Endothelial cell of umbilical vein (primary cell): ENCODE measurements at regions not wholly inside any gene's neighbourhood (a gene's known extent, or its start where the extent isn't known, plus 50 kb on each side); places are given as distances from the start of the nearest gene placed in this dataset.

Experiments
- BruUV-seq: library from RNA; stranded (reverse); fragments of 400-500 nt; replicated peaks from 2 replicates; lab custom pipeline; 2021; lab: Mats Ljungman, UMichigan
- CTCF ChIA-PET: fragments of 300-600, 350-600 bp; sonication (Branson Sonifier 250); formaldehyde crosslinking; loops from one replicate; lab custom pipeline; 2021; ENCODE audit warnings: antibody characterized with exemption, inconsistent platforms; lab: Charles Lee
- POLR2A ChIA-PET: fragments of 300-600, 350-600 bp; sonication (Branson Sonifier 250); formaldehyde crosslinking; loops from one replicate; lab custom pipeline; 2021; ENCODE audit warnings: antibody characterized with exemption, inconsistent platforms; lab: Charles Lee
- DNase-seq: peaks from one replicate; pipeline ENCODE4 v3.0.0-alpha.2; 2011; ENCODE audit warnings: low read depth, low spot score
- FAIRE-seq: peaks from 2 replicates; lab custom pipeline; 2011; peaks lifted over from hg19 to GRCh38; lab: Jason Lieb, UNC
- H2AFZ ChIP-seq: 2 replicates; pipeline ENCODE4 v1.6.0; 2012; ENCODE audit warnings: low read depth, low read length, control low read depth, inconsistent platforms
- H3K27ac ChIP-seq: 2 replicates; pipeline ENCODE4 v1.5.1; 2011; ENCODE audit warnings: low read depth, mild to moderate bottlenecking, control low read depth, low read length, moderate library complexity; ENCODE audit not compliant: insufficient read depth
- H3K27me3 ChIP-seq, 2 experiments: 2 replicates each; pipeline versions ENCODE4 v1.6.0 to v1.6.1; 2011; ENCODE audit warnings: low read length in 2 of 2, mixed read lengths in 1 of 2; ENCODE audit not compliant: control insufficient read depth in 2 of 2, insufficient read depth in 2 of 2
- H3K36me3 ChIP-seq, 2 experiments: 2 replicates in 1 of 2; 3 replicates in 1 of 2; pipeline ENCODE4 v1.5.1; 2011; ENCODE audit warnings: low read length in 2 of 2, mild to moderate bottlenecking in 1 of 2, moderate library complexity in 1 of 2; ENCODE audit not compliant: control insufficient read depth in 2 of 2, insufficient read depth in 2 of 2; ENCODE audit errors: extremely low read depth in 1 of 2
- H3K4me1 ChIP-seq: 3 replicates; pipeline ENCODE4 v1.5.1; 2011; ENCODE audit warnings: mild to moderate bottlenecking, low read length; ENCODE audit not compliant: control insufficient read depth, insufficient read depth; ENCODE audit errors: extremely low read depth
- H3K4me2 ChIP-seq: 2 replicates; pipeline ENCODE4 v1.6.1; 2011; ENCODE audit warnings: low read length, control low read depth, mixed read lengths; ENCODE audit not compliant: insufficient read depth
- H3K4me3 ChIP-seq, 3 experiments: fragments of 200-600 bp in 1 of 3; sonication (generic), shearing (Covaris generic) in 1 of 3; replicated peaks in 1 of 3; 2 replicates each; pipeline ENCODE4 v1.5.1; 2011 to 2016; ENCODE audit warnings: control low read depth in 3 of 3, low read length in 3 of 3, mild to moderate bottlenecking in 2 of 3, inconsistent platforms in 1 of 3, low read depth in 1 of 3, moderate library complexity in 1 of 3; ENCODE audit not compliant: insufficient read depth in 1 of 3
- H3K79me2 ChIP-seq: 2 replicates; pipeline ENCODE4 v1.6.0; 2012; ENCODE audit warnings: low read length, inconsistent platforms; ENCODE audit not compliant: control insufficient read depth, insufficient read depth
- H3K9ac ChIP-seq: replicated peaks from 2 replicates; pipeline ENCODE3; 2011; ENCODE audit warnings: low read length, control low read depth; ENCODE audit not compliant: insufficient read depth; ENCODE audit errors: extremely low read depth
- H3K9me1 ChIP-seq: replicated peaks from 3 replicates; pipeline ENCODE4 v1.6.0; 2011; ENCODE audit warnings: mild to moderate bottlenecking, low read length; ENCODE audit not compliant: control insufficient read depth, insufficient read depth; ENCODE audit errors: extremely low read depth
- H3K9me3 ChIP-seq: replicated peaks from 2 replicates; pipeline ENCODE4 v1.5.1; 2012; ENCODE audit warnings: low read length, inconsistent platforms; ENCODE audit not compliant: control insufficient read depth, insufficient read depth
- H4K20me1 ChIP-seq: replicated peaks from 2 replicates; pipeline ENCODE3; 2011; ENCODE audit warnings: mild to moderate bottlenecking, low read length; ENCODE audit not compliant: control insufficient read depth, insufficient read depth; ENCODE audit errors: extremely low read depth
- EZH2 ChIP-seq: IDR thresholded peaks from 2 replicates; pipeline ENCODE4 v1.6.1; 2012; ENCODE audit warnings: borderline replicate concordance, low read depth, mild to moderate bottlenecking, moderate library complexity, low read length, inconsistent platforms; ENCODE audit not compliant: severe bottlenecking
- FOS ChIP-seq: IDR thresholded peaks from 2 replicates; pipeline ENCODE4 v1.6.1; 2011; ENCODE audit warnings: mild to moderate bottlenecking, low read length, moderate library complexity, borderline replicate concordance; ENCODE audit not compliant: insufficient read depth
- GATA2 ChIP-seq: IDR thresholded peaks from 2 replicates; pipeline ENCODE4 v1.7.0; 2011; ENCODE audit warnings: low read depth, mild to moderate bottlenecking, moderate library complexity, mixed read lengths, low read length; ENCODE audit not compliant: insufficient read length, insufficient read depth
- JUN ChIP-seq: IDR thresholded peaks from 2 replicates; pipeline ENCODE4 v1.6.1; 2011; ENCODE audit warnings: borderline replicate concordance, low read depth; ENCODE audit not compliant: insufficient read length, insufficient read depth
- MYC ChIP-seq: IDR thresholded peaks from one replicate; pipeline ENCODE4 v1.6.1; 2011; ENCODE audit warnings: mild to moderate bottlenecking, low read depth, low read length
- POLR2A ChIP-seq: IDR thresholded peaks from 2 replicates; pipeline ENCODE4 v1.6.1; 2012; ENCODE audit warnings: low read depth, mild to moderate bottlenecking, control low read depth, low read length
- POLR2AphosphoS5 ChIP-seq: IDR thresholded peaks from 2 replicates; pipeline ENCODE4 v1.6.1; 2012; ENCODE audit warnings: low read depth, mild to moderate bottlenecking, control low read depth, low read length, moderate library complexity; ENCODE audit not compliant: insufficient read depth
- dilution Hi-C: fragments of 300-500 bp; cut with MboI; formaldehyde crosslinking; loops from one replicate; pipeline ENCODE4 v1.15.0; 2019; ENCODE audit warnings: low sequenced_read_pairs; ENCODE audit not compliant: extremely low pct_ligation_motif_present
- intact Hi-C: fragments of 100-400 bp; cut with micrococcal nuclease; formaldehyde crosslinking; loops from one replicate; pipeline ENCODE4 v1.10.0; 2022
- TF ChIP-seq, protein P1 (sequence below): IDR thresholded peaks from 2 replicates; pipeline ENCODE4 v1.6.1; 2011; ENCODE audit not compliant: insufficient read depth, insufficient read length
- TF ChIP-seq, protein P2 (sequence below), 2 donors: IDR thresholded peaks; 1 replicate in 1 of 2; 2 replicates in 1 of 2; pipeline ENCODE4 v1.5.1; 2011; ENCODE audit warnings: low read length in 2 of 2, mild to moderate bottlenecking in 2 of 2, moderate library complexity in 2 of 2, control low read depth in 1 of 2, inconsistent platforms in 1 of 2, low read depth in 1 of 2; ENCODE audit not compliant: insufficient read depth in 1 of 2; ENCODE audit errors: extremely low read depth in 1 of 2

DNA sequence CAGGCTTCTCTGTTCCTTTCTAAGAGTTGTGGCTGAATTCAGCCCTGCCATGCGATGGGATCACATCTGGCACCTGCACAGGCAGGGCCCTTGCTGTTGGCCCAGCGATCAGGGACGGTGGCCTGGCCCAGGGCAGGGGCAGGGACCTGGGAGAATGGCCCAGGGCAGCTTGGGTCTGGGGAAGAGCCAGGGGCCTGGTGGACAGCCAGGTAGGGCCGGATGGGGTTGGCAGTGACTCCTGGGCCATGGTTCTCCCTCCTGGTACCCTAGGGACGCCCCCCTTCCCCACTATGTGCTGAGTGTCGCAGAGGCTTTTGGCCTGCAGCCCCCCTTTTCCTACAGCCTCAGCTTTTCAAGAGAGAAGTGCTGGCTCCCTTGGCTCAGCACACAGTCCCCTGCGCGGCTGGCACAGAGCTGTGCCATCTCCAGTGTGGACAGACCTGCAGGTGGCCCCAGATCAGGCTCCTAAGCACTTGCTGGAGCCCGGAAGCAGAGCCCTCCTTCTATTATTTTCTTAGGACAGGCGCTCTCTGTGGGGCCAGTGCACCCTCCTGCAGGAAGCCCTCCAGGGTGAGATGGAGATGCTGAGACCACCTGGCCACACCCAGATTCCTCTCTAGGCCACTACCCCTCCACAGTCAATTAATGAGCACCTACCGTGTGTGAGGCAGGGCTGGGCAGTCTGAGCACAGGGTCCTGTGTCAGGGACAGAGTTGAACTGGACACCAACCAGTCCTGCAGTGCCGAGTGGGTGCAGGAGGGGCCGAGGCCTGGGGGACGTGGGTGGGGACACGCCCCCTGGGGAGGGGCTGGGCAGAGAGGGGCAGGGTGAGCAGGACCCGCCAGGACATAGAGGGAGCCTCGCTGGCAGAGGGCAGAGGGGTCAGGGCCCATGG is 267.6 kb downstream of the ADGRD1 start:
- DNase-seq: no peak
- intact Hi-C loops (no loop called here), dilution Hi-C loops (no loop called here)
- TF ChIP-seq GATA2 (no peak), EZH2 (no peak), FOS (no peak), POLR2A (no peak), POLR2AphosphoS5 (no peak), JUN (no peak), MYC (no peak)
- TF ChIP-seq, protein P1, sequence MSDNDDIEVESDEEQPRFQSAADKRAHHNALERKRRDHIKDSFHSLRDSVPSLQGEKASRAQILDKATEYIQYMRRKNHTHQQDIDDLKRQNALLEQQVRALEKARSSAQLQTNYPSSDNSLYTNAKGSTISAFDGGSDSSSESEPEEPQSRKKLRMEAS: no peak
- TF ChIP-seq, protein P2, sequence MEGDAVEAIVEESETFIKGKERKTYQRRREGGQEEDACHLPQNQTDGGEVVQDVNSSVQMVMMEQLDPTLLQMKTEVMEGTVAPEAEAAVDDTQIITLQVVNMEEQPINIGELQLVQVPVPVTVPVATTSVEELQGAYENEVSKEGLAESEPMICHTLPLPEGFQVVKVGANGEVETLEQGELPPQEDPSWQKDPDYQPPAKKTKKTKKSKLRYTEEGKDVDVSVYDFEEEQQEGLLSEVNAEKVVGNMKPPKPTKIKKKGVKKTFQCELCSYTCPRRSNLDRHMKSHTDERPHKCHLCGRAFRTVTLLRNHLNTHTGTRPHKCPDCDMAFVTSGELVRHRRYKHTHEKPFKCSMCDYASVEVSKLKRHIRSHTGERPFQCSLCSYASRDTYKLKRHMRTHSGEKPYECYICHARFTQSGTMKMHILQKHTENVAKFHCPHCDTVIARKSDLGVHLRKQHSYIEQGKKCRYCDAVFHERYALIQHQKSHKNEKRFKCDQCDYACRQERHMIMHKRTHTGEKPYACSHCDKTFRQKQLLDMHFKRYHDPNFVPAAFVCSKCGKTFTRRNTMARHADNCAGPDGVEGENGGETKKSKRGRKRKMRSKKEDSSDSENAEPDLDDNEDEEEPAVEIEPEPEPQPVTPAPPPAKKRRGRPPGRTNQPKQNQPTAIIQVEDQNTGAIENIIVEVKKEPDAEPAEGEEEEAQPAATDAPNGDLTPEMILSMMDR (IDR thresholded peaks at IDR 0.05; ENCODE audit: extremely low read depth in 1 of 2, insufficient read depth in 1 of 2, low read depth in 1 of 2, low read length in 2 of 2): no peak
- H3K36me3 ChIP-seq: no peaks in the 10 kb centered on the region
- no peak for FAIRE-seq
- H3K4me2 ChIP-seq: no peak overlapping the region
- H3K4me3 ChIP-seq: no peak overlapping the region
- H2AFZ ChIP-seq: no peak overlapping the region
- H3K9me1 ChIP-seq: no peaks in the 10 kb centered on the region
- no peaks in the 10 kb centered on the region for H3K9me3 ChIP-seq
- ChIA-PET CTCF (no interaction called here), POLR2A (no interaction called here)
- H3K27ac ChIP-seq: no peak overlapping the region
- H3K9ac ChIP-seq: no peak overlapping the region
- no peaks in the 10 kb centered on the region for H4K20me1 ChIP-seq
- H3K4me1 ChIP-seq: no peaks in the 10 kb centered on the region
- H3K27me3 ChIP-seq: no peaks in the 10 kb centered on the region
- BruUV-seq: no TSS peak
- no peaks in the 10 kb centered on the region for H3K79me2 ChIP-seq
